GM10248 (cell line): ENCODE measurements at regions not wholly inside any gene's neighbourhood (a gene's known extent, or its start where the extent isn't known, plus 50 kb on each side); places are given as distances from the start of the nearest gene placed in this dataset.

ENCODE experiments used
- CTCF ChIA-PET: fragments of 300-600 bp; sonication (Branson Sonifier 250); formaldehyde crosslinking; extraction: SDS; loops from one replicate; lab custom pipeline; 2021; ENCODE audit warnings: antibody characterized with exemption; lab: Yijun Ruan, JAX
- POLR2A ChIA-PET: fragments of 350-650 bp; sonication (Branson Sonifier 250); formaldehyde crosslinking; extraction: SDS; loops from one replicate; lab custom pipeline; 2020; ENCODE audit warnings: antibody characterized with exemption; lab: Yijun Ruan, JAX
- DNase-seq: peaks from one replicate; pipeline ENCODE4 v3.0.0; 2012; ENCODE audit errors: extremely low spot score
- CTCF ChIP-seq: IDR thresholded peaks from 2 replicates; pipeline ENCODE4 v1.5.1; 2012; ENCODE audit warnings: mild to moderate bottlenecking, low read depth; ENCODE audit errors: extremely low read depth, missing control alignments, control extremely low read depth

- ChIA-PET POLR2A (no interaction called here), CTCF (no interaction called here)
- no peak for DNase-seq
- no peak for TF ChIP-seq CTCF
Observed at GRCh38 chrX:45368705-45369104, 168.0 kb upstream of the DIPK2B start.

GRCh38 chrX:45363596-45363995 is 162.9 kb upstream of the DIPK2B start:
- DNase-seq: no peak
- CTCF ChIA-PET: no interaction called here

GRCh38 chrX:45360571-45360970 is 159.9 kb upstream of the DIPK2B start:
- CTCF ChIA-PET: no interaction called here
- POLR2A ChIA-PET: no interaction called here
- DNase-seq: no peak
- no peak for TF ChIP-seq CTCF

More at GRCh38 chrX:45363596-45363995, 162.9 kb upstream of the DIPK2B start:
- TF ChIP-seq CTCF: no peak
- POLR2A ChIA-PET: no interaction called here

GRCh38 chrX:45358392-45358791 is 157.7 kb upstream of the DIPK2B start:
- no peak for DNase-seq
- POLR2A ChIA-PET: no interaction called here
- TF ChIP-seq CTCF: no peak
- CTCF ChIA-PET: no interaction called here

GRCh38 chrX:45353456-45353855 is 152.8 kb upstream of the DIPK2B start:
- POLR2A ChIA-PET: no interaction called here
- no peak for DNase-seq
- TF ChIP-seq CTCF: no peak
- CTCF ChIA-PET: no interaction called here

GRCh38 chrX:45352611-45353010 is 151.9 kb upstream of the DIPK2B start:
- no peak for DNase-seq
- POLR2A ChIA-PET: no interaction called here
- no peak for TF ChIP-seq CTCF
- CTCF ChIA-PET: no interaction called here

GRCh38 chrX:45351478-45351877 is 150.8 kb upstream of the DIPK2B start:
- no peak for DNase-seq
- POLR2A ChIA-PET: no interaction called here
- CTCF ChIA-PET: no interaction called here
- no peak for TF ChIP-seq CTCF
